ENCODE measurements at regions not wholly inside any gene's neighbourhood (a gene's known extent, or its start where the extent isn't known, plus 50 kb on each side); places are given as distances from the start of the nearest gene placed in this dataset.
A peak's percentile ranks its signal among the peaks of the same experiment; 100 is the strongest.

DNA sequence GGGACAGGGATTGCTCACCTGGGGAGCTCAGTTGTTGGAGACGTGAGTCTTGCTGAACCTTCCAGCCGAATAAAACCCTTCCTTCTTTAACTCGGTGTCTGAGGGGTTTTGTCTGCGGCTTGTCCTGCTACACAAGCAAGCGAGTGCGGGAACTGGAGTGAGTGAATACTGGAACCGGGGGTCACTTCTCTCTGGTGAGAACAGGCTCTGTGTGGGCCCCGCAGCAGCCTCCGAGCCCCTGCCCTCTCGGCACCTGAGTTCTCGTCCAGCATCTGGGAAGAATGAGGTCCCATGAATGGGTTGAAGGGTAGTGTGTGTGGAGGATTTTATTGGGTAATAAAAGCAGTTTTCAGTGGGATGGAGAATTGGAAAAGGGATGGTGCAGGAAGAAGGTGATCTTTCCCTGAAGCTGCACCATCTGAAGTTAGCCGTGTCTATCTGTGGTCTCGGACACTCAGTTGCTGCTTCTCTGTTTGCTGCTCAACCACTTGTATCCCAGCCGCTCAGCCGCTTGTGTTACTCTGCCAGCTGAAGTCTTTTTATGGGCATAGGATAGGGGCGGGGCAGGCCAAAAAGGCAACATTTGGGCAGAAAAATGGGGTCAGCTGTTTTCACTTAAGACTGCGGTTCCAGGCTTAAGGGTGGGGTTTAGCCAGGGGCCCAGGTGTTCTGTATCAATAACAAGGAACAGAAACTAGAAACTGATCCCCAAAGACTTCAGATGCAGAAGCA lies 450.6 kb upstream of the CAMK1G start:
- Histone ChIP-seq H3K79me2 (ENCODE audit: low read length) (no peaks in the 10 kb centered on the region), H3F3A (ENCODE audit: insufficient read depth, low read length) (peaks cover 39% of the 10 kb centered on the region), H2AFZ (ENCODE audit: low read length) (no peak overlapping the region), H3K27ac (ENCODE audit: low read length) (peak overlapping the region; percentile 83), H3K9me2 (replicated peaks; ENCODE audit: insufficient read depth, low read length) (no peaks in the 10 kb centered on the region), H3K4me2 (ENCODE audit: low read depth, low read length) (peak overlapping the region; percentile 14), H3K27me3 (replicated peaks; ENCODE audit: insufficient read depth, low read length) (no peaks in the 10 kb centered on the region), H3K36me3 (replicated peaks; ENCODE audit: insufficient read depth, low read length) (0 out of 2 replicates have a peak, but pooled peaks cover 2% of the 10 kb centered on the region), H3K4me1 (ENCODE audit: low read length) (peaks cover 42% of the 10 kb centered on the region), H3K9ac (ENCODE audit: low read length) (no peak overlapping the region), H3K9me3 (replicated peaks; ENCODE audit: insufficient read depth, low read length) (no peaks in the 10 kb centered on the region), H3K4me3 (ENCODE audit: low read length) (no peak overlapping the region), H4K20me1 (ENCODE audit: insufficient read depth, low read length) (no peaks in the 10 kb centered on the region)
- DNase-seq = peak; percentile 92
- TF ChIP-seq, protein P1, sequence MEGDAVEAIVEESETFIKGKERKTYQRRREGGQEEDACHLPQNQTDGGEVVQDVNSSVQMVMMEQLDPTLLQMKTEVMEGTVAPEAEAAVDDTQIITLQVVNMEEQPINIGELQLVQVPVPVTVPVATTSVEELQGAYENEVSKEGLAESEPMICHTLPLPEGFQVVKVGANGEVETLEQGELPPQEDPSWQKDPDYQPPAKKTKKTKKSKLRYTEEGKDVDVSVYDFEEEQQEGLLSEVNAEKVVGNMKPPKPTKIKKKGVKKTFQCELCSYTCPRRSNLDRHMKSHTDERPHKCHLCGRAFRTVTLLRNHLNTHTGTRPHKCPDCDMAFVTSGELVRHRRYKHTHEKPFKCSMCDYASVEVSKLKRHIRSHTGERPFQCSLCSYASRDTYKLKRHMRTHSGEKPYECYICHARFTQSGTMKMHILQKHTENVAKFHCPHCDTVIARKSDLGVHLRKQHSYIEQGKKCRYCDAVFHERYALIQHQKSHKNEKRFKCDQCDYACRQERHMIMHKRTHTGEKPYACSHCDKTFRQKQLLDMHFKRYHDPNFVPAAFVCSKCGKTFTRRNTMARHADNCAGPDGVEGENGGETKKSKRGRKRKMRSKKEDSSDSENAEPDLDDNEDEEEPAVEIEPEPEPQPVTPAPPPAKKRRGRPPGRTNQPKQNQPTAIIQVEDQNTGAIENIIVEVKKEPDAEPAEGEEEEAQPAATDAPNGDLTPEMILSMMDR (IDR thresholded peaks at IDR 0.05; ENCODE audit: low read length) = no peak
- TF ChIP-seq EZH2phosphoT487 (IDR thresholded peaks at IDR 0.05; ENCODE audit: low read length) (no peak), EZH2 (optimal IDR thresholded peaks at IDR 0.05; ENCODE audit: low read depth, low read length) (no peak)

DNA sequence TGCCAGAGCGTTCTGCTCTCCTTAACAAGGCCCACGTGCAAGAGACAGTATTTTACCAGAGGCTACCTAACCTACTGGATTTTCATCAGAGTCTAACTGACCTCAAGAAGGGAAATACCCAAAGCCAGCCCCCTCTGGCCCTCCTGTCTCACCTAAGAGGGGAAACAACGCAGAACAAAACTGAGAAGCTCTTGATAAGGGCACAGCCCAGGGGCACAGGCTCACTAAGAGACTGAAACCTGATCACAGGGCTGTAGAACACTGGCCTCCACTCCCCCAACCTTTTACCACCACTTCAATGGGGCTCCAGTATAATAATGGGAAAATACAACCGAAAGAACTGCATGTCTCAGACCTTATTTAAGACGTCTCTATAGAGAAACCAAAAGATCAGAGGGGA lies 449.5 kb upstream of the CAMK1G start:
- Histone ChIP-seq H3K27me3 (replicated peaks; ENCODE audit: insufficient read depth, low read length) (no peaks in the 10 kb centered on the region), H3K36me3 (replicated peaks; ENCODE audit: insufficient read depth, low read length) (0 out of 2 replicates have a peak, but pooled peaks cover 2% of the 10 kb centered on the region), H3K9ac (ENCODE audit: low read length) (peak overlapping the region; percentile 26; the same call in 1 of the 2 replicates), H3K27ac (ENCODE audit: low read length) (peak overlapping the region; percentile 83), H3K9me3 (replicated peaks; ENCODE audit: insufficient read depth, low read length) (no peaks in the 10 kb centered on the region), H3K4me1 (ENCODE audit: low read length) (peaks cover 42% of the 10 kb centered on the region), H3F3A (ENCODE audit: insufficient read depth, low read length) (peaks cover 39% of the 10 kb centered on the region), H2AFZ (ENCODE audit: low read length) (peak overlapping the region; percentile 25; the same call in 1 of the 2 replicates), H3K4me2 (ENCODE audit: low read depth, low read length) (peak overlapping the region; percentile 14), H4K20me1 (ENCODE audit: insufficient read depth, low read length) (no peaks in the 10 kb centered on the region), H3K9me2 (replicated peaks; ENCODE audit: insufficient read depth, low read length) (no peaks in the 10 kb centered on the region), H3K4me3 (ENCODE audit: low read length) (no peak overlapping the region), H3K79me2 (ENCODE audit: low read length) (no peaks in the 10 kb centered on the region)
- TF ChIP-seq EZH2phosphoT487 (IDR thresholded peaks at IDR 0.05; ENCODE audit: low read length) = no peak
- TF ChIP-seq, protein P1 (IDR thresholded peaks at IDR 0.05; ENCODE audit: low read length) = no peak
- TF ChIP-seq EZH2 (optimal IDR thresholded peaks at IDR 0.05; ENCODE audit: low read depth, low read length) = no peak
- peak; percentile 65 for DNase-seq

- Histone ChIP-seq H3K4me3 (ENCODE audit: low read length) (no peak overlapping the region), H2AFZ (ENCODE audit: low read length) (no peak overlapping the region), H3K36me3 (replicated peaks; ENCODE audit: insufficient read depth, low read length) (no peaks in the 10 kb centered on the region), H3F3A (ENCODE audit: insufficient read depth, low read length) (no peaks in the 10 kb centered on the region), H3K27me3 (replicated peaks; ENCODE audit: insufficient read depth, low read length) (no peaks in the 10 kb centered on the region), H3K4me1 (ENCODE audit: low read length) (no peaks in the 10 kb centered on the region), H3K9ac (ENCODE audit: low read length) (no peak overlapping the region), H3K79me2 (ENCODE audit: low read length) (no peaks in the 10 kb centered on the region), H3K4me2 (ENCODE audit: low read depth, low read length) (no peak overlapping the region), H3K27ac (ENCODE audit: low read length) (no peak overlapping the region), H3K9me2 (replicated peaks; ENCODE audit: insufficient read depth, low read length) (no peaks in the 10 kb centered on the region), H3K9me3 (replicated peaks; ENCODE audit: insufficient read depth, low read length) (no peaks in the 10 kb centered on the region), H4K20me1 (ENCODE audit: insufficient read depth, low read length) (no peaks in the 10 kb centered on the region)
- no peak for DNase-seq
- TF ChIP-seq EZH2phosphoT487 (IDR thresholded peaks at IDR 0.05; ENCODE audit: low read length) = no peak
Observed at GRCh38 chr1:209143916-209144315, 439.6 kb upstream of the CAMK1G start.

DNA sequence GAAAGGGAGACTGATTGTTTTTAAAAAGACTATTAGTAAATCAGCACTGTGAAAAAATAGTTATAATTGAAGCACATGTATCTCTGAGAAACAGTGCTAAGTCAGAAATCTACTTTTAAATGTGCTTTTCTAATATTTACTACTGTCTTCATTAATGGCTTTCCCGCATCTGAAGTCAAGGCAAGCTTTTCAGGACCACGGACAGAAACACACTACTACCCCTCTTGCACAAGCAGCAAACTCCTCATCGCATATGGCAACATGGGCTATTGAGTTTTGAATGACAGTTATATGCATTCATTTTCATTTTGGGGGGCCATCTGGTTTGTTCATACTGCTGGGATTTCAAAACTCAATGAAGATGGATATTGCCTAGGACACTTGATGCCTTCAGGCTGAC lies 433.4 kb upstream of the CAMK1G start:
- no peaks in the 10 kb centered on the region for H3K9me2 ChIP-seq (replicated peaks; ENCODE audit: insufficient read depth, low read length)
- DNase-seq = peak; percentile 76
- TF ChIP-seq, protein P1 (IDR thresholded peaks at IDR 0.05; ENCODE audit: low read length) = no peak
- TF ChIP-seq EZH2phosphoT487 (IDR thresholded peaks at IDR 0.05; ENCODE audit: low read length) = no peak
- H4K20me1 ChIP-seq (ENCODE audit: insufficient read depth, low read length) = no peaks in the 10 kb centered on the region
- H3K27ac ChIP-seq (ENCODE audit: low read length) = no peak overlapping the region
- H3K27me3 ChIP-seq (replicated peaks; ENCODE audit: insufficient read depth, low read length) = no peaks in the 10 kb centered on the region
- H3F3A ChIP-seq (ENCODE audit: insufficient read depth, low read length) = no peaks in the 10 kb centered on the region
- H2AFZ ChIP-seq (ENCODE audit: low read length) = no peak overlapping the region
- H3K9me3 ChIP-seq (replicated peaks; ENCODE audit: insufficient read depth, low read length) = no peaks in the 10 kb centered on the region
- no peak overlapping the region for H3K9ac ChIP-seq (ENCODE audit: low read length)
- no peaks in the 10 kb centered on the region for H3K79me2 ChIP-seq (ENCODE audit: low read length)
- H3K4me2 ChIP-seq (ENCODE audit: low read depth, low read length) = no peak overlapping the region
- H3K4me3 ChIP-seq (ENCODE audit: low read length) = no peak overlapping the region
- no peaks in the 10 kb centered on the region for H3K36me3 ChIP-seq (replicated peaks; ENCODE audit: insufficient read depth, low read length)
- H3K4me1 ChIP-seq (ENCODE audit: low read length) = no peaks in the 10 kb centered on the region

Measured in MM.1S (cell line).